SU-DHL-6 (cell line): ENCODE measurements at regions not wholly inside any gene's neighbourhood (a gene's known extent, or its start where the extent isn't known, plus 50 kb on each side); places are given as distances from the start of the nearest gene placed in this dataset.

Experiments used
- EZH2phosphoT487 ChIP-seq: fragments of 200-600 bp; sonication (generic), shearing (Covaris generic); conservative IDR thresholded peaks from 2 replicates; pipeline ENCODE4 v1.6.1; 2018; ENCODE audit warnings: mild to moderate bottlenecking, antibody characterized with exemption, low read length, moderate library complexity, mixed read lengths
- TF ChIP-seq, protein P1 (sequence below): fragments of 200-600 bp; sonication (generic); IDR thresholded peaks from one replicate; pipeline ENCODE4 v1.5.1; 2017; ENCODE audit warnings: antibody characterized with exemption, mild to moderate bottlenecking, low read length, moderate library complexity; ENCODE audit not compliant: insufficient read depth, poor library complexity, severe bottlenecking

DNA sequence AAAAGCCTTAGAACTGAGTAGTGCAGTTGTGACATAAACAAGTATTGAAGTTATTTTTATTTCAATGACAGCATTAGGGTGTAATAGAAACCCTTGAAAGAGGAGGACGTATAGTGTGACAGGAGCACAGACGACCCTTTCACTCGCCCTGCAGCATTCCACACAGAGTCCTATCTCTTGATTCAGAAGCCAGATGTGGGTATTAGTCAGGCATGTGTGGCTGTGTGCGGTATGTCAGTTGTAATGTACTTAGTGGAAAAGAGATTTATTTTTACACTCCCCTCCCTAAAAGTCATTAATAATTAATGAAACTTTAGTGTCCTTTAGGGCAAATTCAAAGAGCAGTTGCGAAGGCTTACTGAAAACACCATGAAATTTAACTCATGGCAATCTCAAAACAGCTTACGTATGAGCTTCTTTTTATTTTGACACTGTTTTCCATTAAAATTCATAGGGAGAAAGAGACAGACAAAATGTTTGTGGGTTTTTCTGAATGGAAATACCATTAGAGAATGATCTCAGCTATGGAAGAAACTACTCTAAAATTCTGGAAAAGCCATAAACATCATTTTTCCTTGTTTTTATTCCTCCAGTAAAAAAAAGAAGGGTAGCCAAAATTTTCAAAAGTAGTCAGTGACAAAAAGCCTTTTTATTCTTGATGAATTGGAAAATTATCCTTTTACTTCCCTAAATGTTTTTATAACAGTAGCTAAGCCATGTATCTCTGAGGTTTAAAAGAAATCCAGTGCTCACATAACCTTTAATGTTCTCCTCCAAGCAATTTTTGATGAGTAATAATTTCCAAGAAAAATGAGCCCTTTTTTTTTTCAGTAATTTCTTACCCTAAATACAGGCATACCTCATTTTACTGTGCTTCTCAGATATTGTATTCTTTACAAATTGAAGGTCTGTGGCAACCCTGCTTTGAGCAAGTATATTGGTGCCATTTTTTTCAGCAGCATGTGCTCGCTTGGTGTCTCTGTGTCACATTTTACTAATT, 84.0 kb upstream of the DSEL start:
- TF ChIP-seq, protein P1, sequence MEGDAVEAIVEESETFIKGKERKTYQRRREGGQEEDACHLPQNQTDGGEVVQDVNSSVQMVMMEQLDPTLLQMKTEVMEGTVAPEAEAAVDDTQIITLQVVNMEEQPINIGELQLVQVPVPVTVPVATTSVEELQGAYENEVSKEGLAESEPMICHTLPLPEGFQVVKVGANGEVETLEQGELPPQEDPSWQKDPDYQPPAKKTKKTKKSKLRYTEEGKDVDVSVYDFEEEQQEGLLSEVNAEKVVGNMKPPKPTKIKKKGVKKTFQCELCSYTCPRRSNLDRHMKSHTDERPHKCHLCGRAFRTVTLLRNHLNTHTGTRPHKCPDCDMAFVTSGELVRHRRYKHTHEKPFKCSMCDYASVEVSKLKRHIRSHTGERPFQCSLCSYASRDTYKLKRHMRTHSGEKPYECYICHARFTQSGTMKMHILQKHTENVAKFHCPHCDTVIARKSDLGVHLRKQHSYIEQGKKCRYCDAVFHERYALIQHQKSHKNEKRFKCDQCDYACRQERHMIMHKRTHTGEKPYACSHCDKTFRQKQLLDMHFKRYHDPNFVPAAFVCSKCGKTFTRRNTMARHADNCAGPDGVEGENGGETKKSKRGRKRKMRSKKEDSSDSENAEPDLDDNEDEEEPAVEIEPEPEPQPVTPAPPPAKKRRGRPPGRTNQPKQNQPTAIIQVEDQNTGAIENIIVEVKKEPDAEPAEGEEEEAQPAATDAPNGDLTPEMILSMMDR: no peak
- TF ChIP-seq EZH2phosphoT487: no peak
